GM12878 (cell line): ENCODE measurements at regions not wholly inside any gene's neighbourhood (a gene's known extent, or its start where the extent isn't known, plus 50 kb on each side); places are given as distances from the start of the nearest gene placed in this dataset.

Experiments
- JUND ChIP-seq: IDR thresholded peaks from 2 replicates; pipeline ENCODE4 v1.6.1; 2012; ENCODE audit warnings: low read depth, mild to moderate bottlenecking, low read length, improper control_type of control experiment, moderate library complexity
- RAD21 ChIP-seq: IDR thresholded peaks from 2 replicates; pipeline ENCODE4 v1.6.1; 2011; ENCODE audit warnings: mild to moderate bottlenecking, low read depth, low read length, moderate library complexity; ENCODE audit not compliant: insufficient read depth
- RBBP5 ChIP-seq: fragments of 200-600 bp; sonication (generic); conservative IDR thresholded peaks from 2 replicates; pipeline ENCODE4 v1.6.1; 2016
- RCOR1 ChIP-seq: conservative IDR thresholded peaks from 2 replicates; pipeline ENCODE4 v1.6.1; 2012; ENCODE audit warnings: low read depth, low read length, improper control_type of control experiment
- SUZ12 ChIP-seq: fragments of 200-600 bp; sonication (generic); IDR thresholded peaks from one replicate; pipeline ENCODE4 v1.6.1; 2018; ENCODE audit warnings: antibody characterized with exemption, mild to moderate bottlenecking; ENCODE audit not compliant: unreplicated experiment
- TF ChIP-seq, protein P1 (sequence below), 3 experiments: IDR thresholded peaks in 2 of 3; conservative IDR thresholded peaks in 1 of 3; 2 replicates each; pipeline ENCODE4 v1.5.1; 2011; ENCODE audit warnings: low read depth in 3 of 3, low read length in 3 of 3, mild to moderate bottlenecking in 3 of 3, control low read depth in 2 of 3, moderate library complexity in 2 of 3, inconsistent platforms in 1 of 3, mixed read lengths in 1 of 3; ENCODE audit not compliant: control insufficient read depth in 2 of 3, insufficient read depth in 1 of 3; ENCODE audit errors: extremely low read depth in 1 of 3
- TF ChIP-seq, protein P2 (sequence below): IDR thresholded peaks from 2 replicates; pipeline ENCODE4 v1.6.1; 2012; ENCODE audit warnings: low read depth, low read length, improper control_type of control experiment
- TF ChIP-seq, protein P3 (sequence below): fragments of 450-650 bp; IDR thresholded peaks from 2 replicates; pipeline ENCODE4 v1.6.1; 2018; ENCODE audit warnings: mild to moderate bottlenecking, low read depth, moderate library complexity; ENCODE audit not compliant: partially characterized antibody

DNA sequence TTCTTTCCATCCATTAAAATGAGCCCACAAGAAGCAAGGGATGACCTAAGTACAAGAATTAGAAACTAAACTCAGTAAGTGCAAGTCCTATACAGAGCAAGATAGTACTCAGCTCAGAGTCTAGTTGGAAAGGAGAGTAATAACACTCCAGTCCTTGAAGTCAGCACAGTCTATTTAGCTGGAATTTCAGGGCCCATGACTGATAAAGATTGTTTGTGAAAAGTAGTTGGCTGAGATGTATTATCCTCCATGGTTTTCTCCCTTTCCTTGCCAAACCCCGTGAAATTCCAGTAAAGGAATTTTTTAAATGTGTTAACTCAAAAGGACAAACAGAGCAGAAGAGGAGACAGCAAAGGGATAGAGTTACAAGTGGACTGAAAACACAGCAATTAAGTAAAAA is 127.2 kb upstream of the STT3B start:
- TF ChIP-seq RAD21, result no peak
- no peak for TF ChIP-seq RCOR1
- TF ChIP-seq, protein P1, sequence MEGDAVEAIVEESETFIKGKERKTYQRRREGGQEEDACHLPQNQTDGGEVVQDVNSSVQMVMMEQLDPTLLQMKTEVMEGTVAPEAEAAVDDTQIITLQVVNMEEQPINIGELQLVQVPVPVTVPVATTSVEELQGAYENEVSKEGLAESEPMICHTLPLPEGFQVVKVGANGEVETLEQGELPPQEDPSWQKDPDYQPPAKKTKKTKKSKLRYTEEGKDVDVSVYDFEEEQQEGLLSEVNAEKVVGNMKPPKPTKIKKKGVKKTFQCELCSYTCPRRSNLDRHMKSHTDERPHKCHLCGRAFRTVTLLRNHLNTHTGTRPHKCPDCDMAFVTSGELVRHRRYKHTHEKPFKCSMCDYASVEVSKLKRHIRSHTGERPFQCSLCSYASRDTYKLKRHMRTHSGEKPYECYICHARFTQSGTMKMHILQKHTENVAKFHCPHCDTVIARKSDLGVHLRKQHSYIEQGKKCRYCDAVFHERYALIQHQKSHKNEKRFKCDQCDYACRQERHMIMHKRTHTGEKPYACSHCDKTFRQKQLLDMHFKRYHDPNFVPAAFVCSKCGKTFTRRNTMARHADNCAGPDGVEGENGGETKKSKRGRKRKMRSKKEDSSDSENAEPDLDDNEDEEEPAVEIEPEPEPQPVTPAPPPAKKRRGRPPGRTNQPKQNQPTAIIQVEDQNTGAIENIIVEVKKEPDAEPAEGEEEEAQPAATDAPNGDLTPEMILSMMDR (IDR thresholded peaks at IDR 0.05 in 2 of 3, conservative IDR thresholded peaks at IDR 0.05 in 1 of 3; ENCODE audit: control insufficient read depth in 2 of 3, extremely low read depth in 1 of 3, insufficient read depth in 1 of 3, low read depth in 3 of 3, low read length in 3 of 3), result no peak
- TF ChIP-seq, protein P2, sequence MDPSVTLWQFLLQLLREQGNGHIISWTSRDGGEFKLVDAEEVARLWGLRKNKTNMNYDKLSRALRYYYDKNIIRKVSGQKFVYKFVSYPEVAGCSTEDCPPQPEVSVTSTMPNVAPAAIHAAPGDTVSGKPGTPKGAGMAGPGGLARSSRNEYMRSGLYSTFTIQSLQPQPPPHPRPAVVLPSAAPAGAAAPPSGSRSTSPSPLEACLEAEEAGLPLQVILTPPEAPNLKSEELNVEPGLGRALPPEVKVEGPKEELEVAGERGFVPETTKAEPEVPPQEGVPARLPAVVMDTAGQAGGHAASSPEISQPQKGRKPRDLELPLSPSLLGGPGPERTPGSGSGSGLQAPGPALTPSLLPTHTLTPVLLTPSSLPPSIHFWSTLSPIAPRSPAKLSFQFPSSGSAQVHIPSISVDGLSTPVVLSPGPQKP, result no peak
- TF ChIP-seq RBBP5, result no peak
- TF ChIP-seq, protein P3, sequence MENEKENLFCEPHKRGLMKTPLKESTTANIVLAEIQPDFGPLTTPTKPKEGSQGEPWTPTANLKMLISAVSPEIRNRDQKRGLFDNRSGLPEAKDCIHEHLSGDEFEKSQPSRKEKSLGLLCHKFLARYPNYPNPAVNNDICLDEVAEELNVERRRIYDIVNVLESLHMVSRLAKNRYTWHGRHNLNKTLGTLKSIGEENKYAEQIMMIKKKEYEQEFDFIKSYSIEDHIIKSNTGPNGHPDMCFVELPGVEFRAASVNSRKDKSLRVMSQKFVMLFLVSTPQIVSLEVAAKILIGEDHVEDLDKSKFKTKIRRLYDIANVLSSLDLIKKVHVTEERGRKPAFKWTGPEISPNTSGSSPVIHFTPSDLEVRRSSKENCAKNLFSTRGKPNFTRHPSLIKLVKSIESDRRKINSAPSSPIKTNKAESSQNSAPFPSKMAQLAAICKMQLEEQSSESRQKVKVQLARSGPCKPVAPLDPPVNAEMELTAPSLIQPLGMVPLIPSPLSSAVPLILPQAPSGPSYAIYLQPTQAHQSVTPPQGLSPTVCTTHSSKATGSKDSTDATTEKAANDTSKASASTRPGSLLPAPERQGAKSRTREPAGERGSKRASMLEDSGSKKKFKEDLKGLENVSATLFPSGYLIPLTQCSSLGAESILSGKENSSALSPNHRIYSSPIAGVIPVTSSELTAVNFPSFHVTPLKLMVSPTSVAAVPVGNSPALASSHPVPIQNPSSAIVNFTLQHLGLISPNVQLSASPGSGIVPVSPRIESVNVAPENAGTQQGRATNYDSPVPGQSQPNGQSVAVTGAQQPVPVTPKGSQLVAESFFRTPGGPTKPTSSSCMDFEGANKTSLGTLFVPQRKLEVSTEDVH, result no peak
- no peak for TF ChIP-seq JUND
- TF ChIP-seq SUZ12, result no peak
